KMS-11 (cell line): ENCODE measurements at regions not wholly inside any gene's neighbourhood (a gene's known extent, or its start where the extent isn't known, plus 50 kb on each side); places are given as distances from the start of the nearest gene placed in this dataset.

Experiments used
- H2AFZ ChIP-seq: fragments of 200-600 bp; sonication (generic); 2 replicates; pipeline ENCODE4 v1.6.1; 2016; ENCODE audit warnings: antibody characterized with exemption, mixed run types, low read depth
- H3K27ac ChIP-seq: fragments of 200-600 bp; sonication (generic); 2 replicates; pipeline ENCODE4 v1.6.1; 2016; ENCODE audit warnings: mild to moderate bottlenecking, mixed run types
- H3K27me3 ChIP-seq: fragments of 200-600 bp; sonication (generic); 2 replicates; pipeline ENCODE4 v1.6.1; 2017; ENCODE audit warnings: mild to moderate bottlenecking, low read depth, mixed run types, moderate library complexity; ENCODE audit not compliant: insufficient read depth
- H3K36me3 ChIP-seq: fragments of 200-600 bp; sonication (generic); 2 replicates; pipeline ENCODE4 v1.6.1; 2017; ENCODE audit warnings: mild to moderate bottlenecking, mixed run types; ENCODE audit not compliant: insufficient read depth
- H3K4me1 ChIP-seq: fragments of 200-600 bp; sonication (generic); 2 replicates; pipeline ENCODE4 v1.6.1; 2016; ENCODE audit warnings: mild to moderate bottlenecking, low read depth, mixed run types; ENCODE audit not compliant: poor library complexity, severe bottlenecking
- H3K4me2 ChIP-seq: fragments of 200-600 bp; sonication (generic); 2 replicates; pipeline ENCODE4 v1.7.0; 2016; ENCODE audit warnings: mild to moderate bottlenecking, mixed run types
- H3K4me3 ChIP-seq: fragments of 200-600 bp; sonication (generic); IDR thresholded peaks from 2 replicates; pipeline ENCODE4 v1.6.1; 2017; ENCODE audit warnings: low read depth, low read length, mixed read lengths; ENCODE audit not compliant: insufficient read depth
- H3K79me2 ChIP-seq: fragments of 200-600 bp; sonication (generic); 2 replicates; pipeline ENCODE4 v1.6.1; 2016; ENCODE audit warnings: low read depth, mixed run types; ENCODE audit not compliant: insufficient read depth
- H3K9ac ChIP-seq: fragments of 200-600 bp; sonication (generic); 2 replicates; pipeline ENCODE4 v1.6.1; 2016; ENCODE audit warnings: mild to moderate bottlenecking, mixed run types
- H4K20me1 ChIP-seq: fragments of 200-600 bp; sonication (generic); 2 replicates; pipeline ENCODE4 v1.6.1; 2016; ENCODE audit warnings: mild to moderate bottlenecking, mixed run types; ENCODE audit not compliant: insufficient read depth
- CTCF ChIP-seq: fragments of 200-600 bp; sonication (generic); conservative IDR thresholded peaks from 2 replicates; pipeline ENCODE4 v1.6.1; 2017; ENCODE audit warnings: low read depth, mild to moderate bottlenecking, antibody characterized with exemption, low read length, moderate library complexity, mixed read lengths

GRCh38 chr7:118559207-118559606, 334.7 kb downstream of the ANKRD7 start:
- no peaks in the 10 kb centered on the region for H3K27me3 ChIP-seq
- H3K79me2 ChIP-seq, result no peaks in the 10 kb centered on the region
- H3K27ac ChIP-seq, result no peak overlapping the region
- no peak for TF ChIP-seq CTCF
- H3K9ac ChIP-seq, result no peak overlapping the region
- no peaks in the 10 kb centered on the region for H3K4me1 ChIP-seq
- no peak overlapping the region for H2AFZ ChIP-seq
- H3K4me3 ChIP-seq, result no peak overlapping the region
- no peaks in the 10 kb centered on the region; the same call in 1 of the 2 replicates for H3K36me3 ChIP-seq
- no peak overlapping the region for H3K4me2 ChIP-seq
- H4K20me1 ChIP-seq, result no peaks in the 10 kb centered on the region

- no peaks in the 10 kb centered on the region for H4K20me1 ChIP-seq
- no peaks in the 10 kb centered on the region for H3K27me3 ChIP-seq
- no peak overlapping the region for H3K4me3 ChIP-seq
- no peak overlapping the region for H2AFZ ChIP-seq
- no peak overlapping the region for H3K9ac ChIP-seq
- H3K4me1 ChIP-seq, result no peaks in the 10 kb centered on the region
- TF ChIP-seq CTCF, result no peak
- H3K27ac ChIP-seq, result no peak overlapping the region
- H3K79me2 ChIP-seq, result no peaks in the 10 kb centered on the region
- no peak overlapping the region for H3K4me2 ChIP-seq
- H3K36me3 ChIP-seq, result no peaks in the 10 kb centered on the region
Measured at GRCh38 chr7:118563311-118563710, 338.8 kb downstream of the ANKRD7 start.

GRCh38 chr7:118572604-118573003, 348.1 kb downstream of the ANKRD7 start:
- Histone ChIP-seq H3K4me2 (no peak overlapping the region), H4K20me1 (no peaks in the 10 kb centered on the region)
- no peak for TF ChIP-seq CTCF

GRCh38 chr7:118573085-118573484, 348.6 kb downstream of the ANKRD7 start:
- H3K4me2 ChIP-seq, result no peak overlapping the region
- no peak for TF ChIP-seq CTCF
- no peaks in the 10 kb centered on the region for H3K79me2 ChIP-seq
- no peaks in the 10 kb centered on the region for H4K20me1 ChIP-seq
- no peak overlapping the region for H2AFZ ChIP-seq
- no peak overlapping the region for H3K9ac ChIP-seq
- H3K27me3 ChIP-seq, result no peaks in the 10 kb centered on the region
- 0 out of 2 replicates have a peak, but pooled peaks cover 4% of the 10 kb centered on the region for H3K36me3 ChIP-seq
- H3K27ac ChIP-seq, result no peak overlapping the region
- no peak overlapping the region for H3K4me3 ChIP-seq
- H3K4me1 ChIP-seq, result no peaks in the 10 kb centered on the region

More at GRCh38 chr7:118572604-118573003, 348.1 kb downstream of the ANKRD7 start:
- Histone ChIP-seq H3K4me1 (no peaks in the 10 kb centered on the region), H3K79me2 (no peaks in the 10 kb centered on the region), H3K4me3 (no peak overlapping the region), H3K36me3 (0 out of 2 replicates have a peak, but pooled peaks cover 4% of the 10 kb centered on the region), H3K27ac (no peak overlapping the region), H3K9ac (no peak overlapping the region), H3K27me3 (no peaks in the 10 kb centered on the region), H2AFZ (no peak overlapping the region)
